Prostate gland (tissue), 2 donors: ENCODE measurements at regions not wholly inside any gene's neighbourhood (a gene's known extent, or its start where the extent isn't known, plus 50 kb on each side); places are given as distances from the start of the nearest gene placed in this dataset.

Experiments used
- DNase-seq: peaks from one replicate; pipeline ENCODE4 v3.0.0-alpha.2; 2019; ENCODE audit warnings: low spot score
- H3K27ac ChIP-seq, 2 donors: fragments of 200-600 bp; sonication (generic); 2 replicates each; pipeline ENCODE4 v1.5.1; 2017 to 2019
- H3K27me3 ChIP-seq: fragments of 200-600 bp; sonication (generic); replicated peaks from 2 replicates; pipeline ENCODE4 v1.5.1; 2019; ENCODE audit not compliant: insufficient read depth
- H3K36me3 ChIP-seq, 2 donors: fragments of 200-600 bp; sonication (generic); 1 replicate in 1 of 2; 2 replicates in 1 of 2; pipeline versions ENCODE4 v1.5.1 to v1.8.1; 2017 to 2019
- H3K4me1 ChIP-seq: fragments of 200-600 bp; sonication (generic); replicated peaks from 2 replicates; pipeline ENCODE4 v1.5.1; 2019
- H3K4me3 ChIP-seq, 2 donors: fragments of 200-600 bp; sonication (generic); 2 replicates each; pipeline ENCODE4 v1.5.1; 2017 to 2019
- H3K9me3 ChIP-seq: fragments of 200-600 bp; sonication (generic); 2 replicates; pipeline ENCODE4 v1.5.1; 2017
- CTCF ChIP-seq, 4 experiments: fragments of 200-600 bp in 2 of 4; fragments of 450-650 bp in 2 of 4; sonication (generic) in 2 of 4; IDR thresholded peaks; 1 replicate in 3 of 4; 2 replicates in 1 of 4; pipeline ENCODE4 v1.5.1; 2016 to 2019; ENCODE audit warnings: antibody characterized with exemption in 4 of 4, mild to moderate bottlenecking in 2 of 4, moderate library complexity in 2 of 4
- POLR2A ChIP-seq: fragments of 450-650 bp; IDR thresholded peaks from one replicate; pipeline ENCODE4 v1.6.1; 2016; ENCODE audit warnings: antibody characterized with exemption, mild to moderate bottlenecking
- POLR2AphosphoS5 ChIP-seq: sonication (generic); formaldehyde crosslinking; IDR thresholded peaks from one replicate; pipeline ENCODE4 v1.6.1; 2017; ENCODE audit warnings: antibody characterized with exemption
- WGBS: methylation state at CpG from one replicate; pipeline ENCODE4 v1.1.5; 2018; 5-methylcytosine and 5-hydroxymethylcytosine counted together
- intact Hi-C: fragments of 100-400 bp; cut with DNase I; formaldehyde crosslinking; loops from one replicate; pipeline ENCODE4 v1.14.2; 2022

- Histone ChIP-seq H3K9me3 (no peaks in the 10 kb centered on the region), H3K27me3 (no peaks in the 10 kb centered on the region), H3K4me1 (no peaks in the 10 kb centered on the region), H3K27ac (no peak overlapping the region), H3K4me3 (no peak overlapping the region), H3K36me3 (no peaks in the 10 kb centered on the region)
- TF ChIP-seq POLR2A (no peak), CTCF (IDR thresholded peaks at IDR 0.05) (no peak), POLR2AphosphoS5 (no peak)
- 98% methylated on average over 2 of the region's 2 CpGs for WGBS
- no peak for DNase-seq
- intact Hi-C loops = no loop called here
These were observed 749.5 kb upstream of the ACVR2A start for GRCh38 chr2:147095376-147095775.

- Histone ChIP-seq H3K27me3 (no peaks in the 10 kb centered on the region), H3K27ac (no peak overlapping the region), H3K4me1 (no peaks in the 10 kb centered on the region), H3K36me3 (no peaks in the 10 kb centered on the region), H3K4me3 (no peak overlapping the region), H3K9me3 (no peaks in the 10 kb centered on the region)
- TF ChIP-seq CTCF (IDR thresholded peaks at IDR 0.05) (no peak), POLR2A (no peak), POLR2AphosphoS5 (no peak)
- DNase-seq = no peak
- intact Hi-C loops = no loop called here
- WGBS = 49% methylated on average over 4 of the region's 4 CpGs
These were observed 750.8 kb upstream of the ACVR2A start for GRCh38 chr2:147094077-147094476.

GRCh38 chr2:147092266-147092665 lies 752.6 kb upstream of the ACVR2A start:
- Histone ChIP-seq H3K36me3 (no peaks in the 10 kb centered on the region), H3K4me3 (no peak overlapping the region), H3K27me3 (no peaks in the 10 kb centered on the region), H3K27ac (no peak overlapping the region), H3K9me3 (no peaks in the 10 kb centered on the region), H3K4me1 (no peaks in the 10 kb centered on the region)
- WGBS = 98% methylated on average over 4 of the region's 4 CpGs
- intact Hi-C loops = no loop called here
- TF ChIP-seq POLR2AphosphoS5 (no peak), CTCF (IDR thresholded peaks at IDR 0.05) (no peak), POLR2A (no peak)
- no peak for DNase-seq

GRCh38 chr2:147091448-147091847 lies 753.4 kb upstream of the ACVR2A start:
- intact Hi-C loops = no loop called here
- TF ChIP-seq POLR2AphosphoS5 = no peak
- TF ChIP-seq CTCF (IDR thresholded peaks at IDR 0.05) = no peak
- TF ChIP-seq POLR2A = no peak
- 0% methylated on average over 1 of the region's 1 CpG for WGBS
- H3K4me3 ChIP-seq = no peak overlapping the region
- H3K9me3 ChIP-seq = no peaks in the 10 kb centered on the region
- H3K4me1 ChIP-seq = no peaks in the 10 kb centered on the region
- no peak overlapping the region for H3K27ac ChIP-seq
- H3K36me3 ChIP-seq = no peaks in the 10 kb centered on the region
- no peak for DNase-seq
- H3K27me3 ChIP-seq = no peaks in the 10 kb centered on the region

GRCh38 chr2:147088871-147089270 lies 756.0 kb upstream of the ACVR2A start:
- DNase-seq = no peak
- intact Hi-C loops = loop anchor here (10.0 kb wide), 1 partner anchor 816 kb away; no protein-coding TSS in a partner anchor
- no peaks in the 10 kb centered on the region for H3K4me1 ChIP-seq

More at GRCh38 chr2:147088871-147089270, 756.0 kb upstream of the ACVR2A start:
- Histone ChIP-seq H3K36me3 (no peaks in the 10 kb centered on the region), H3K27ac (no peak overlapping the region), H3K9me3 (no peaks in the 10 kb centered on the region), H3K27me3 (no peaks in the 10 kb centered on the region), H3K4me3 (no peak overlapping the region)
- TF ChIP-seq CTCF (IDR thresholded peaks at IDR 0.05) (no peak), POLR2AphosphoS5 (no peak)
- 98% methylated on average over 2 of the region's 2 CpGs for WGBS
